Caco-2 (cell line): ENCODE measurements at regions not wholly inside any gene's neighbourhood (a gene's known extent, or its start where the extent isn't known, plus 50 kb on each side); places are given as distances from the start of the nearest gene placed in this dataset.

Source experiments
- BruUV-seq: library from RNA; stranded (reverse); fragments of 400-500 nt; replicated peaks from 2 replicates; lab custom pipeline; 2021; lab: Mats Ljungman, UMichigan
- CTCF ChIA-PET: fragments of 300-600 bp; sonication (Branson Sonifier 250); formaldehyde crosslinking; loops from one replicate; lab custom pipeline; 2022; ENCODE audit warnings: antibody characterized with exemption; lab: Charles Lee
- POLR2A ChIA-PET: fragments of 300-600 bp; sonication (Branson Sonifier 250); formaldehyde crosslinking; loops from one replicate; lab custom pipeline; 2022; ENCODE audit warnings: antibody characterized with exemption; lab: Charles Lee
- DNase-seq, 2 experiments: peaks; one replicate each; pipeline versions ENCODE4 v3.0.0 to v3.0.0-alpha.2; 2020 to 2022
- H3K27me3 ChIP-seq: replicated peaks from 2 replicates; pipeline ENCODE4 v1.6.0; 2011; ENCODE audit warnings: low read length; ENCODE audit not compliant: control insufficient read depth, insufficient read depth
- H3K36me3 ChIP-seq: 2 replicates; pipeline ENCODE4 v1.5.1; 2011; ENCODE audit warnings: low read length; ENCODE audit not compliant: control insufficient read depth, insufficient read depth
- H3K4me1 ChIP-seq: fragments of 250-450 bp; sonication (Bioruptor Pico); 2 replicates; pipeline ENCODE4 v1.5.1; 2020; ENCODE audit warnings: mild to moderate bottlenecking
- H3K4me3 ChIP-seq: 2 replicates; pipeline ENCODE4 v1.5.1; 2011; ENCODE audit warnings: low read depth, mild to moderate bottlenecking, control low read depth, low read length
- H3K9me3 ChIP-seq: fragments of 250-450 bp; sonication (Bioruptor Pico); 2 replicates; pipeline ENCODE4 v1.5.1; 2020; ENCODE audit warnings: mild to moderate bottlenecking, moderate library complexity
- H3K27ac Mint-ChIP-seq: one replicate; pipeline ENCODE4 v1.8.0; 2022; ENCODE audit warnings: mixed read lengths; ENCODE audit not compliant: unreplicated experiment
- H3K27me3 Mint-ChIP-seq: one replicate; pipeline ENCODE4 v1.8.0; 2022; ENCODE audit warnings: mixed read lengths; ENCODE audit not compliant: insufficient read depth, unreplicated experiment
- H3K36me3 Mint-ChIP-seq: one replicate; pipeline ENCODE4 v1.8.0; 2022; ENCODE audit warnings: mild to moderate bottlenecking, mixed read lengths; ENCODE audit not compliant: insufficient read depth, unreplicated experiment
- H3K4me1 Mint-ChIP-seq: one replicate; pipeline ENCODE4 v1.8.0; 2022; ENCODE audit warnings: low read depth, mixed read lengths; ENCODE audit not compliant: unreplicated experiment
- H3K4me3 Mint-ChIP-seq: one replicate; pipeline ENCODE4 v1.8.0; 2022; ENCODE audit warnings: mild to moderate bottlenecking, moderate library complexity, mixed read lengths; ENCODE audit not compliant: unreplicated experiment
- H3K9me3 Mint-ChIP-seq: one replicate; pipeline ENCODE4 v1.8.0; 2022; ENCODE audit warnings: mixed read lengths; ENCODE audit not compliant: unreplicated experiment
- CTCF ChIP-seq, 2 experiments: fragments of 200-600 bp in 1 of 2; IDR thresholded peaks; 1 replicate in 1 of 2; 2 replicates in 1 of 2; pipeline versions ENCODE4 v1.5.1 to v1.8.0; 2011 to 2022; ENCODE audit warnings: antibody characterized with exemption in 1 of 2, control low read depth in 1 of 2, inconsistent platforms in 1 of 2, low read depth in 1 of 2, low read length in 1 of 2, mild to moderate bottlenecking in 1 of 2, moderate library complexity in 1 of 2; ENCODE audit not compliant: insufficient read depth in 1 of 2, severe bottlenecking in 1 of 2, unreplicated experiment in 1 of 2
- intact Hi-C: fragments of 100-400 bp; cut with micrococcal nuclease; formaldehyde crosslinking; loops from one replicate; pipeline ENCODE4 v1.10.0; 2022; ENCODE audit not compliant: unreplicated experiment

DNA sequence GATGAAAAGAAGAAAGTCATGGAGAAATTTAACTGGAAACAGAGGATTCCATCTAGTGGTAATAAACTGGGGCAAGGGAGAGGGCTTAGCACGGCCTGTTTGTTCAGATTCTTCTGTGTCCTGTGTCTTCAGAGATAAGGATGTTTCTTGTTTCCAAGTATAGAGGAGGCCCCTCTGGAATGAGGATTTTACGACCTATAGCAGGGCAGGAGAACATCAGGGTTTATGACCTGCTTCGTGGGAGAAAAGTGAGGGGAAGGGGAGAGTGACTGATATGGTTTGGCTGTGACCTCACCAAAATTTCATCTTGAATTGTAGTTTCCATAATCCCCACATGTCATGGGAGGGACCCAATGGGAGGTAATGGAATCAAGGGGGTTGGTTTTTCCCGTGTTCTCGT, 93.0 kb upstream of the LDB2 start:
- H3K9me3 ChIP-seq: no peaks in the 10 kb centered on the region
- no TSS peak for BruUV-seq
- intact Hi-C loops: no loop called here
- CTCF ChIA-PET: no interaction called here
- H3K27me3 ChIP-seq: no peaks in the 10 kb centered on the region
- no peaks in the 10 kb centered on the region for H3K36me3 ChIP-seq
- Mint-ChIP-seq H3K4me1 (peaks cover 8% of the 10 kb centered on the region), H3K27me3 (no peaks in the 10 kb centered on the region), H3K36me3 (no peaks in the 10 kb centered on the region), H3K27ac (no peak overlapping the region), H3K4me3 (no peak overlapping the region), H3K9me3 (no peaks in the 10 kb centered on the region)
- H3K4me3 ChIP-seq: no peak overlapping the region
- no peak for DNase-seq
- no peak for TF ChIP-seq CTCF (IDR thresholded peaks at IDR 0.05; ENCODE audit: insufficient read depth in 1 of 2, low read depth in 1 of 2, low read length in 1 of 2, severe bottlenecking in 1 of 2, unreplicated experiment in 1 of 2)
- POLR2A ChIA-PET: no interaction called here
- no peaks in the 10 kb centered on the region for H3K4me1 ChIP-seq

GRCh38 chr4:16989371-16989770, 90.9 kb upstream of the LDB2 start:
- intact Hi-C loops: no loop called here
- Mint-ChIP-seq H3K36me3 (no peaks in the 10 kb centered on the region), H3K4me1 (peaks cover 8% of the 10 kb centered on the region), H3K9me3 (no peaks in the 10 kb centered on the region), H3K27ac (no peak overlapping the region), H3K27me3 (no peaks in the 10 kb centered on the region), H3K4me3 (no peak overlapping the region)
- no peaks in the 10 kb centered on the region for H3K4me1 ChIP-seq
- ChIA-PET CTCF (no interaction called here), POLR2A (no interaction called here)
- no peaks in the 10 kb centered on the region for H3K27me3 ChIP-seq
- no peaks in the 10 kb centered on the region for H3K36me3 ChIP-seq
- BruUV-seq: no TSS peak
- no peak for DNase-seq
- no peak overlapping the region for H3K4me3 ChIP-seq
- no peaks in the 10 kb centered on the region for H3K9me3 ChIP-seq
- no peak for TF ChIP-seq CTCF (IDR thresholded peaks at IDR 0.05; ENCODE audit: insufficient read depth in 1 of 2, low read depth in 1 of 2, low read length in 1 of 2, severe bottlenecking in 1 of 2, unreplicated experiment in 1 of 2)

GRCh38 chr4:16988814-16989213, 90.4 kb upstream of the LDB2 start:
- no peaks in the 10 kb centered on the region for H3K36me3 ChIP-seq
- POLR2A ChIA-PET: no interaction called here

More at GRCh38 chr4:16988814-16989213, 90.4 kb upstream of the LDB2 start:
- Mint-ChIP-seq H3K27ac (no peak overlapping the region), H3K36me3 (no peaks in the 10 kb centered on the region), H3K4me1 (peaks cover 8% of the 10 kb centered on the region), H3K9me3 (no peaks in the 10 kb centered on the region), H3K4me3 (no peak overlapping the region), H3K27me3 (no peaks in the 10 kb centered on the region)
- no peak for TF ChIP-seq CTCF (IDR thresholded peaks at IDR 0.05; ENCODE audit: insufficient read depth in 1 of 2, low read depth in 1 of 2, low read length in 1 of 2, severe bottlenecking in 1 of 2, unreplicated experiment in 1 of 2)
- DNase-seq: no peak
- no TSS peak for BruUV-seq
- H3K27me3 ChIP-seq: no peaks in the 10 kb centered on the region
- CTCF ChIA-PET: no interaction called here
- intact Hi-C loops: no loop called here
- H3K4me3 ChIP-seq: no peak overlapping the region
- H3K9me3 ChIP-seq: no peaks in the 10 kb centered on the region
- H3K4me1 ChIP-seq: no peaks in the 10 kb centered on the region
